Keratinocyte (primary cell): ENCODE measurements at regions not wholly inside any gene's neighbourhood (a gene's known extent, or its start where the extent isn't known, plus 50 kb on each side); places are given as distances from the start of the nearest gene placed in this dataset.

Experiments
- DNase-seq: peaks from one replicate; pipeline ENCODE4 v3.0.0-alpha.2; 2011; ENCODE audit warnings: low read depth, missing footprints, low spot score
- FAIRE-seq: peaks from 2 replicates; lab custom pipeline; 2011; peaks lifted over from hg19 to GRCh38; lab: Jason Lieb, UNC
- H2AFZ ChIP-seq: 2 replicates; pipeline ENCODE4 v1.6.0; 2012; ENCODE audit warnings: low read length, control low read depth, inconsistent platforms; ENCODE audit not compliant: control insufficient read depth
- H3K27ac ChIP-seq: 2 replicates; pipeline ENCODE4 v1.5.1; 2011; ENCODE audit warnings: low read length; ENCODE audit not compliant: control insufficient read depth, insufficient read depth
- H3K27me3 ChIP-seq: 3 replicates; pipeline ENCODE4 v1.6.0; 2011; ENCODE audit warnings: low read length; ENCODE audit not compliant: control insufficient read depth, insufficient read depth; ENCODE audit errors: extremely low read depth
- H3K36me3 ChIP-seq, 2 experiments: 2 replicates in 1 of 2; 3 replicates in 1 of 2; pipeline ENCODE4 v1.5.1; 2011; ENCODE audit warnings: low read length in 2 of 2, mild to moderate bottlenecking in 1 of 2; ENCODE audit not compliant: control insufficient read depth in 2 of 2, insufficient read depth in 2 of 2; ENCODE audit errors: extremely low read depth in 1 of 2
- H3K4me1 ChIP-seq: 3 replicates; pipeline ENCODE4 v1.5.1; 2011; ENCODE audit warnings: low read length; ENCODE audit not compliant: control insufficient read depth, insufficient read depth; ENCODE audit errors: extremely low read depth
- H3K4me2 ChIP-seq: 3 replicates; pipeline ENCODE4 v1.6.0; 2011; ENCODE audit warnings: low read depth, low read length; ENCODE audit not compliant: control insufficient read depth, insufficient read depth; ENCODE audit errors: extremely low read depth
- H3K4me3 ChIP-seq, 3 experiments: fragments of 200-600 bp in 1 of 3; sonication (generic) in 1 of 3; 2 replicates in 2 of 3; 3 replicates in 1 of 3; pipeline ENCODE4 v1.5.1; 2011 to 2016; ENCODE audit warnings: low read length in 3 of 3, mild to moderate bottlenecking in 3 of 3, control low read depth in 2 of 3, inconsistent platforms in 1 of 3, low read depth in 1 of 3, mixed read lengths in 1 of 3, mixed run types in 1 of 3, moderate library complexity in 1 of 3; ENCODE audit not compliant: control insufficient read depth in 2 of 3, insufficient read depth in 2 of 3; ENCODE audit errors: extremely low read depth in 1 of 3
- H3K79me2 ChIP-seq: 2 replicates; pipeline ENCODE4 v1.6.0; 2012; ENCODE audit warnings: low read length; ENCODE audit not compliant: control insufficient read depth, insufficient read depth
- H3K9ac ChIP-seq: 3 replicates; pipeline ENCODE4 v1.6.0; 2011; ENCODE audit warnings: low read length; ENCODE audit not compliant: control insufficient read depth, insufficient read depth; ENCODE audit errors: extremely low read depth
- H3K9me1 ChIP-seq: 3 replicates; pipeline ENCODE4 v1.6.0; 2011; ENCODE audit warnings: low read length; ENCODE audit not compliant: control insufficient read depth, insufficient read depth; ENCODE audit errors: extremely low read depth
- H3K9me3 ChIP-seq: 2 replicates; pipeline ENCODE4 v1.5.1; 2012; ENCODE audit warnings: low read depth, low read length; ENCODE audit not compliant: control insufficient read depth
- H4K20me1 ChIP-seq: 3 replicates; pipeline ENCODE4 v1.6.0; 2011; ENCODE audit warnings: low read length; ENCODE audit not compliant: control insufficient read depth, insufficient read depth; ENCODE audit errors: extremely low read depth
- CTCF ChIP-seq, 3 experiments: IDR thresholded peaks in 1 of 3; conservative IDR thresholded peaks in 1 of 3; optimal IDR thresholded peaks in 1 of 3; 2 replicates in 2 of 3; 3 replicates in 1 of 3; pipeline versions ENCODE3 to v1.5.1; 2011; ENCODE audit warnings: low read length in 3 of 3, mild to moderate bottlenecking in 3 of 3, moderate library complexity in 2 of 3, control low read depth in 1 of 3, inconsistent platforms in 1 of 3; ENCODE audit not compliant: insufficient read depth in 2 of 3; ENCODE audit errors: extremely low read depth in 1 of 3
- EZH2 ChIP-seq: IDR thresholded peaks from one replicate; pipeline ENCODE4 v1.6.1; 2012; ENCODE audit warnings: inconsistent platforms, mild to moderate bottlenecking, low read length, moderate library complexity
- dilution Hi-C: fragments of 300-500 bp; cut with MboI; formaldehyde crosslinking; loops from one replicate; pipeline ENCODE4 v1.7.0; 2020; ENCODE audit warnings: low sequenced_read_pairs; ENCODE audit not compliant: extremely low pct_ligation_motif_present

GRCh38 chr22:47839595-47840227, 1077.3 kb downstream of the TBC1D22A start:
- no peaks in the 10 kb centered on the region for H3K9me3 ChIP-seq
- TF ChIP-seq CTCF (optimal IDR thresholded peaks at IDR 0.05 in 1 of 3, IDR thresholded peaks at IDR 0.05 in 1 of 3, conservative IDR thresholded peaks at IDR 0.05 in 1 of 3; ENCODE audit: extremely low read depth in 1 of 3, insufficient read depth in 2 of 3, low read length in 3 of 3) (no peak), EZH2 (no peak)
- H3K4me3 ChIP-seq, result no peak overlapping the region
- H3K27me3 ChIP-seq, result no peaks in the 10 kb centered on the region
- H2AFZ ChIP-seq, result no peak overlapping the region
- FAIRE-seq, result no peak
- no peaks in the 10 kb centered on the region for H4K20me1 ChIP-seq
- no peak for DNase-seq
- H3K36me3 ChIP-seq, result no peaks in the 10 kb centered on the region
- H3K9me1 ChIP-seq, result no peaks in the 10 kb centered on the region
- peaks cover 18% of the 10 kb centered on the region for H3K4me1 ChIP-seq
- no peak overlapping the region for H3K4me2 ChIP-seq
- dilution Hi-C loops, result no loop called here
- no peak overlapping the region for H3K9ac ChIP-seq
- no peaks in the 10 kb centered on the region for H3K79me2 ChIP-seq
- no peak overlapping the region for H3K27ac ChIP-seq

- FAIRE-seq, result no peak
- no peak overlapping the region for H3K4me3 ChIP-seq
- H3K4me1 ChIP-seq, result peaks cover 20% of the 10 kb centered on the region
- no peaks in the 10 kb centered on the region for H3K36me3 ChIP-seq
- H3K27me3 ChIP-seq, result no peaks in the 10 kb centered on the region
- H4K20me1 ChIP-seq, result no peaks in the 10 kb centered on the region
- dilution Hi-C loops, result no loop called here
- no peak overlapping the region for H3K9ac ChIP-seq
- no peaks in the 10 kb centered on the region for H3K79me2 ChIP-seq
- DNase-seq, result no peak
- TF ChIP-seq EZH2 (no peak), CTCF (optimal IDR thresholded peaks at IDR 0.05 in 1 of 3, IDR thresholded peaks at IDR 0.05 in 1 of 3, conservative IDR thresholded peaks at IDR 0.05 in 1 of 3; ENCODE audit: extremely low read depth in 1 of 3, insufficient read depth in 2 of 3, low read length in 3 of 3) (peak; percentile 53 to 66 (median 61))
- peak overlapping the region; percentile 51 for H2AFZ ChIP-seq
- no peaks in the 10 kb centered on the region for H3K9me1 ChIP-seq
- H3K9me3 ChIP-seq, result no peaks in the 10 kb centered on the region
- H3K4me2 ChIP-seq, result no peak overlapping the region
- H3K27ac ChIP-seq, result peak overlapping the region; percentile 7
These were observed 1075.3 kb downstream of the TBC1D22A start for GRCh38 chr22:47837703-47838102.
